ENCODE measurements at regions not wholly inside any gene's neighbourhood (a gene's known extent, or its start where the extent isn't known, plus 50 kb on each side); places are given as distances from the start of the nearest gene placed in this dataset.
"Not testable (repeated sequence)": the region's sequence is repeated elsewhere in the genome, so short reads cannot be mapped to it uniquely, and the experiment has no call there.

- CTCF ChIA-PET; H3K27me3 Mint-ChIP-seq; H3K27ac ChIP-seq (ENCODE audit: low read depth in 1 of 2, low read length in 2 of 2); H3K4me3 ChIP-seq (ENCODE audit: low read length); H3K36me3 ChIP-seq (ENCODE audit: insufficient read depth, low read length); ATAC-seq (ENCODE audit: poor library complexity); H3K36me3 Mint-ChIP-seq (ENCODE audit: low read depth); H3K4me1 Mint-ChIP-seq (ENCODE audit: low read depth); H3K4me3 Mint-ChIP-seq; intact Hi-C loops (cut with DNase I, micrococcal nuclease); H3K9me3 Mint-ChIP-seq; H3K4me1 ChIP-seq (ENCODE audit: insufficient read depth, low read length); DNase-seq; H3K27ac Mint-ChIP-seq; H3K9me3 ChIP-seq (ENCODE audit: control insufficient read depth in 1 of 2, insufficient read depth in 1 of 2, low read length in 2 of 2); H3K27me3 ChIP-seq (ENCODE audit: control insufficient read depth in 1 of 2, insufficient read depth in 2 of 2, low read length in 2 of 2): not testable (repeated sequence)
- POLR2A ChIA-PET, result interaction anchor here (0.6 kb wide), 1 partner anchor 290 kb away, joined by 5 read pairs; no protein-coding TSS in a partner anchor
Observed at GRCh38 chr10:35273994-35274393, 62.3 kb upstream of the CCNY start.

- ChIA-PET POLR2A (interaction anchor here (0.6 kb wide), 1 partner anchor 290 kb away, joined by 5 read pairs; no protein-coding TSS in a partner anchor), CTCF (no interaction called here)
- H3K9me3 Mint-ChIP-seq, result no peaks in the 10 kb centered on the region
- intact Hi-C loops (cut with DNase I, micrococcal nuclease), result no loop called here
- H3K4me3 Mint-ChIP-seq, result no peak overlapping the region
- H3K9me3 ChIP-seq (ENCODE audit: control insufficient read depth in 1 of 2, insufficient read depth in 1 of 2, low read length in 2 of 2), result peaks cover 0 to 8% of the 10 kb centered on the region in 2 experiments
- no peak for ATAC-seq (ENCODE audit: poor library complexity)
- no peaks in the 10 kb centered on the region for H3K4me1 Mint-ChIP-seq (ENCODE audit: low read depth)
- no peaks in the 10 kb centered on the region for H3K27me3 ChIP-seq (ENCODE audit: control insufficient read depth in 1 of 2, insufficient read depth in 2 of 2, low read length in 2 of 2)
- no peaks in the 10 kb centered on the region for H3K4me1 ChIP-seq (ENCODE audit: insufficient read depth, low read length)
- no peak overlapping the region for H3K27ac Mint-ChIP-seq
- H3K36me3 ChIP-seq (ENCODE audit: insufficient read depth, low read length), result no peaks in the 10 kb centered on the region
- no peaks in the 10 kb centered on the region for H3K36me3 Mint-ChIP-seq (ENCODE audit: low read depth)
- no peak overlapping the region for H3K4me3 ChIP-seq (ENCODE audit: low read length)
- H3K27me3 Mint-ChIP-seq, result peaks cover 8% of the 10 kb centered on the region
- no peak for TF ChIP-seq CTCF (IDR thresholded peaks at IDR 0.05)
- no peak for DNase-seq
- H3K27ac ChIP-seq (ENCODE audit: low read depth in 1 of 2, low read length in 2 of 2), result no peak overlapping the region
Observed at GRCh38 chr10:35274498-35275060, 61.7 kb upstream of the CCNY start.

- Histone ChIP-seq H3K27me3 (ENCODE audit: control insufficient read depth in 1 of 2, insufficient read depth in 2 of 2, low read length in 2 of 2) (no peaks in the 10 kb centered on the region), H3K4me3 (ENCODE audit: low read length) (no peak overlapping the region), H3K27ac (ENCODE audit: low read depth in 1 of 2, low read length in 2 of 2) (no peak overlapping the region), H3K9me3 (ENCODE audit: control insufficient read depth in 1 of 2, insufficient read depth in 1 of 2, low read length in 2 of 2) (peaks cover 0 to 8% of the 10 kb centered on the region in 2 experiments), H3K36me3 (ENCODE audit: insufficient read depth, low read length) (no peaks in the 10 kb centered on the region), H3K4me1 (ENCODE audit: insufficient read depth, low read length) (no peaks in the 10 kb centered on the region)
- POLR2A ChIA-PET, result no interaction called here
- DNase-seq (no peak), ATAC-seq (ENCODE audit: poor library complexity) (no peak)
- Mint-ChIP-seq H3K9me3 (no peaks in the 10 kb centered on the region), H3K36me3 (ENCODE audit: low read depth) (no peaks in the 10 kb centered on the region), H3K27ac (no peak overlapping the region), H3K4me3 (no peak overlapping the region), H3K27me3 (peaks cover 8% of the 10 kb centered on the region), H3K4me1 (ENCODE audit: low read depth) (no peaks in the 10 kb centered on the region)
- TF ChIP-seq CTCF (IDR thresholded peaks at IDR 0.05), result no peak
- CTCF ChIA-PET, result no interaction called here
- intact Hi-C loops (cut with DNase I, micrococcal nuclease), result no loop called here
Observed at GRCh38 chr10:35276889-35277288, 59.4 kb upstream of the CCNY start.

GRCh38 chr10:35280246-35280645 lies 56.1 kb upstream of the CCNY start:
- H3K27ac Mint-ChIP-seq; H3K27ac ChIP-seq (ENCODE audit: low read depth in 1 of 2, low read length in 2 of 2); H3K9me3 ChIP-seq (ENCODE audit: control insufficient read depth in 1 of 2, insufficient read depth in 1 of 2, low read length in 2 of 2); H3K27me3 Mint-ChIP-seq; H3K4me3 Mint-ChIP-seq; H3K4me3 ChIP-seq (ENCODE audit: low read length); POLR2A ChIA-PET; intact Hi-C loops (cut with DNase I, micrococcal nuclease); H3K4me1 Mint-ChIP-seq (ENCODE audit: low read depth); H3K36me3 ChIP-seq (ENCODE audit: insufficient read depth, low read length); DNase-seq; ATAC-seq (ENCODE audit: poor library complexity); H3K9me3 Mint-ChIP-seq; H3K27me3 ChIP-seq (ENCODE audit: control insufficient read depth in 1 of 2, insufficient read depth in 2 of 2, low read length in 2 of 2); H3K4me1 ChIP-seq (ENCODE audit: insufficient read depth, low read length); H3K36me3 Mint-ChIP-seq (ENCODE audit: low read depth): not testable (repeated sequence)
- CTCF ChIA-PET, result interaction anchor here (0.9 kb wide), 1 partner anchor 15 kb away, joined by 3 read pairs; no protein-coding TSS in a partner anchor

Data from CD4-positive, alpha-beta T cell (primary cell).